Pancreas (tissue), 10 donors: ENCODE measurements at regions not wholly inside any gene's neighbourhood (a gene's known extent, or its start where the extent isn't known, plus 50 kb on each side); places are given as distances from the start of the nearest gene placed in this dataset.

Experiments
- ATAC-seq, 4 donors: fragments of 200-7000 bp; cut with Tn5 transposase; one replicate each; pipeline versions ENCODE4 v1.8.0 to v1.9.1; 2020; ENCODE audit warnings: mild to moderate bottlenecking in 4 of 4, moderate library complexity in 4 of 4
- DNase-seq, 6 donors: peaks; one replicate each; pipeline ENCODE4 v3.0.0-alpha.2; 2020
- FAIRE-seq: peaks from 2 replicates; lab custom pipeline; 2012; peaks lifted over from hg19 to GRCh38; lab: Jason Lieb, UNC
- H3K27ac ChIP-seq, 4 donors: fragments of 200-600 bp; sonication (generic); 1 replicate in 3 of 4; 2 replicates in 1 of 4; pipeline versions ENCODE4 v1.5.0 to v1.8.0; 2020
- H3K27me3 ChIP-seq, 4 donors: fragments of 200-600 bp; one replicate each; pipeline ENCODE4 v1.8.0; 2021
- H3K36me3 ChIP-seq, 3 donors: fragments of 200-600 bp; sonication (generic) in 1 of 3; one replicate each; pipeline versions ENCODE4 v1.5.0 to v1.8.0; 2020 to 2021
- H3K4me1 ChIP-seq, 3 donors: fragments of 200-600 bp; one replicate each; pipeline ENCODE4 v1.8.0; 2021
- H3K4me3 ChIP-seq, 4 donors: fragments of 200-600 bp; sonication (generic) in 2 of 4; one replicate each; pipeline versions ENCODE4 v1.5.0 to v1.8.0; 2020 to 2021
- H3K9me3 ChIP-seq, 4 donors: fragments of 200-600 bp; one replicate each; pipeline ENCODE4 v1.8.0; 2021
- WGBS, 2 donors: extraction: QIAGEN DNeasy Blood & Tissue Kit; methylation state at CpG; one replicate each; pipeline ENCODE4 v1.1.7; 2013; 5-methylcytosine and 5-hydroxymethylcytosine counted together
- intact Hi-C, 3 donors: fragments of 100-400 bp; cut with DNase I; formaldehyde crosslinking; loops; one replicate each; pipeline versions ENCODE4 v1.11.1 to v1.14.2; 2022
- TF ChIP-seq, protein P1 (sequence below), 4 donors: fragments of 200-600 bp; sonication (generic) in 3 of 4; IDR thresholded peaks; one replicate each; pipeline versions ENCODE4 v1.5.0 to v1.8.0; 2021; ENCODE audit warnings: antibody characterized with exemption in 4 of 4
- donor health status: healthy with polysubstance abuse.
- donor health status: DM: no; HTN: no; CAD: no; lungs with moderate emphysema.
- donor health status: DM: no; HTN: no; CAD: no.
- donor health status: control.
- donor health status: control.
- donor health status: Bipolar disorder and iron deficiency.
- donor health status: DM: yes; HTN: yes; CAD: no.
- donor health status: DM: no; HTN: no; CAD: no.
- donor health status: DM: no; HTN: no; CAD: no.
- donor health status: DM: yes; HTN: yes; CAD: no.

DNA sequence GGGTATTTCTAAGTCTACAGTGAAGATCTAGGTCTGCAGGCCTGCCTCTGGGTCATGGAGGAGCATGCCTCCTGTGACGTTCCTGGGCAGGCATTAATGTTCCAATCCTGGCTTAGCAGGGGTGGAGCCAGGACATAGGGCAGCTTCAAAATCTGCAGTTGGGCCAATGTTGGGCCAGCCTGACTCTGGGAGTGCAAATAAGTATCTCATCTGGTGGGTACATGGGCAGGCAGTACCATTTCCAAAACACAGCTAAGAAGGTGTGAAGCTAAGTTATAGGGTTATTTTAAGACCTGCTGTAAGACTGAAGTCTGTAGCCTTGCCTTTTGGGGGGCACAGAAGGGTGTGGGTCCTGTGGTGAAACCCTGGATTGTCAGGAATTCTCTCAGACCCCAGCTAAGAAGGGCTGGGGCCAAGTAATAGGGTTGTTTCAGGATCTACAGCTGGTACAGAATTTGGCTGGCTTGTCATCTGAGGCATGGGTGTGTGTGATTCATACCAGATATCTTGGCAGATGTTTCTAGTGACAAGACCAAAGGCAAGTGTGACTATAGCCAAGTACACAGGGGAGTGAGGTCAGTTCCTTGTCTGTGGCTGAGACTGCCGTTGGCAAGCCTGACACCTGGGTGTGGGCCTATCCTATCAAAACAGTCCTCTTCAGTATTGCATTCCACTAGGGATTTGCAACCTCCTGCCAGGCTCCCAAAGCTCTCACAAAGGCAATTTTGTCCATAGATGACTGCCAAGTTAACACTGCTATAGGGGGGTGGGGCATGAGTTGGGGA is 468.7 kb upstream of the B3GALT2 start:
- TF ChIP-seq, protein P1, sequence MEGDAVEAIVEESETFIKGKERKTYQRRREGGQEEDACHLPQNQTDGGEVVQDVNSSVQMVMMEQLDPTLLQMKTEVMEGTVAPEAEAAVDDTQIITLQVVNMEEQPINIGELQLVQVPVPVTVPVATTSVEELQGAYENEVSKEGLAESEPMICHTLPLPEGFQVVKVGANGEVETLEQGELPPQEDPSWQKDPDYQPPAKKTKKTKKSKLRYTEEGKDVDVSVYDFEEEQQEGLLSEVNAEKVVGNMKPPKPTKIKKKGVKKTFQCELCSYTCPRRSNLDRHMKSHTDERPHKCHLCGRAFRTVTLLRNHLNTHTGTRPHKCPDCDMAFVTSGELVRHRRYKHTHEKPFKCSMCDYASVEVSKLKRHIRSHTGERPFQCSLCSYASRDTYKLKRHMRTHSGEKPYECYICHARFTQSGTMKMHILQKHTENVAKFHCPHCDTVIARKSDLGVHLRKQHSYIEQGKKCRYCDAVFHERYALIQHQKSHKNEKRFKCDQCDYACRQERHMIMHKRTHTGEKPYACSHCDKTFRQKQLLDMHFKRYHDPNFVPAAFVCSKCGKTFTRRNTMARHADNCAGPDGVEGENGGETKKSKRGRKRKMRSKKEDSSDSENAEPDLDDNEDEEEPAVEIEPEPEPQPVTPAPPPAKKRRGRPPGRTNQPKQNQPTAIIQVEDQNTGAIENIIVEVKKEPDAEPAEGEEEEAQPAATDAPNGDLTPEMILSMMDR (IDR thresholded peaks at IDR 0.05) = no peak
- WGBS, 2 donors = 64 to 83% methylated on average over 2 of the region's 2 CpGs
- Histone ChIP-seq H3K36me3 (no peaks in the 10 kb centered on the region), H3K27ac (no peak overlapping the region), H3K9me3 (no peaks in the 10 kb centered on the region), H3K4me1 (no peaks in the 10 kb centered on the region), H3K4me3 (no peak overlapping the region), H3K27me3 (no peaks in the 10 kb centered on the region)
- ATAC-seq (no peak), FAIRE-seq (no peak), DNase-seq (no peak)
- intact Hi-C loops = no loop called here

DNA sequence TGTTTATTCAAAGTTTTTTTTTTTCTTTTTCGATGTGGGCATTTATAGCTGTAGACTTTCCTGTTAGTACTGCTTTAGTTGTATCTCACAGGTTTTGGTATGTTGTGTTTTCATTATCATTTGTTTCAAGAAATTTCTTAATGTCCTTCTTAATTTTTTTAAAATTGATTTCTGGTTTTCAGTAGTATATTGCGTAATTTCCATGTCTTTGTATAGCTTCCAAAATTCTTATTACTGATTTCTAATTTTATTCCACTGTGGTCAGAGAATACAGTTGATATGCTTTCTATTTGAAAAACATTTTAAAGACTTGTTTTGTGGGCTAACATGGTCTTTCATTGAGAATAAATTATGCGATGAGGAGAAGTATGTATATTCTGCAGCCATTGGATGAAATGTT is 463.2 kb upstream of the B3GALT2 start:
- no peaks in the 10 kb centered on the region for H3K27me3 ChIP-seq
- no peak for FAIRE-seq
- no peak overlapping the region for H3K27ac ChIP-seq
- no peak for ATAC-seq
- H3K9me3 ChIP-seq = no peaks in the 10 kb centered on the region
- 73 to 94% methylated on average over 3 of the region's 3 CpGs for WGBS, 2 donors
- no peak overlapping the region for H3K4me3 ChIP-seq
- intact Hi-C loops = no loop called here
- TF ChIP-seq, protein P1 (IDR thresholded peaks at IDR 0.05) = no peak
- no peak for DNase-seq
- no peaks in the 10 kb centered on the region for H3K4me1 ChIP-seq
- H3K36me3 ChIP-seq = no peaks in the 10 kb centered on the region

DNA sequence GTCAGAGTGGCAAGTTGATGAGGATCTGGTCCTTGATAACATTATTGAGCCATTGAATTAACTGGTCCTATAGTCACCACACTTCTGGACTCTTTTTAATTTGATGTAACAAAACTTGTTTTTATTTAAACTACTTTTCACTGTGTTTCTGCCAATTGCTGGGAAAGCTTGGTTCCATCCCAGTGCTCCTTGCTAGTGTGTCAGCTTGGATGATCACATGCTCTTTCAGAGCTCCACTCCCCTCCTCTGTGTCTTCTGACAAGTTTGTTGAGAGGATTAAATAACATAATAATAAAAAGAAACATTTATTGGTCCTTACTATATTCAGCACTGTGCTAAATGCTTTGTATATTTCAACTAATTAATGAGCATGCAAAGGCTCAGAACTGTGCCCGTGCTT is 448.5 kb upstream of the B3GALT2 start:
- Histone ChIP-seq H3K4me1 (no peaks in the 10 kb centered on the region), H3K4me3 (no peak overlapping the region), H3K36me3 (no peaks in the 10 kb centered on the region), H3K9me3 (no peaks in the 10 kb centered on the region), H3K27me3 (no peaks in the 10 kb centered on the region), H3K27ac (no peak overlapping the region)
- DNase-seq (no peak), ATAC-seq (no peak), FAIRE-seq (no peak)
- 83 to 91% methylated on average over 1 of the region's 1 CpG for WGBS, 2 donors
- TF ChIP-seq, protein P1 (IDR thresholded peaks at IDR 0.05) = no peak
- intact Hi-C loops = no loop called here

DNA sequence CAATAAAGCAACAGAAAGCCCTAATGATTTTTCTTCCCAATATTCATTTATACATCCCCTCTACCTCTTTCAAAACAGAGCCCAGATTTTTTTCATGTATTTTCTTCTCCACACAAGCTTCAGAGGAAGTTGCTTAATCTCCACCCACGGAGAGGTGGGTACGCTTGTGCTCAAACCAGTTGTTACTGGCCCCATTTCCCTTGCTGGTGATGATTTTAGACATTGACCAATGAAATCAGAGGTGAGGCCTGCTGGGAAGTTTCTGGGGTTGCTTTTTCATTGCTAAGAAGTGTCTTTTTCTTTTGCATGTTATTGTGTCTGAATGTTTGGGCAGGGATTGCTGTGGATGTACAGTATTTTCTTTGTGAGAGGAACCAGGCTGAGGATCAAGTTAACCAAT is 448.1 kb upstream of the B3GALT2 start:
- no peaks in the 10 kb centered on the region for H3K36me3 ChIP-seq
- TF ChIP-seq, protein P1 (IDR thresholded peaks at IDR 0.05) = no peak
- H3K4me3 ChIP-seq = no peak overlapping the region
- H3K4me1 ChIP-seq = no peaks in the 10 kb centered on the region
- no peak for ATAC-seq
- no peak for DNase-seq
- no peak for FAIRE-seq
- WGBS, 2 donors = 71 to 72% methylated on average over 2 of the region's 2 CpGs
- intact Hi-C loops = no loop called here
- H3K9me3 ChIP-seq = no peaks in the 10 kb centered on the region
- H3K27me3 ChIP-seq = no peaks in the 10 kb centered on the region
- H3K27ac ChIP-seq = no peak overlapping the region

DNA sequence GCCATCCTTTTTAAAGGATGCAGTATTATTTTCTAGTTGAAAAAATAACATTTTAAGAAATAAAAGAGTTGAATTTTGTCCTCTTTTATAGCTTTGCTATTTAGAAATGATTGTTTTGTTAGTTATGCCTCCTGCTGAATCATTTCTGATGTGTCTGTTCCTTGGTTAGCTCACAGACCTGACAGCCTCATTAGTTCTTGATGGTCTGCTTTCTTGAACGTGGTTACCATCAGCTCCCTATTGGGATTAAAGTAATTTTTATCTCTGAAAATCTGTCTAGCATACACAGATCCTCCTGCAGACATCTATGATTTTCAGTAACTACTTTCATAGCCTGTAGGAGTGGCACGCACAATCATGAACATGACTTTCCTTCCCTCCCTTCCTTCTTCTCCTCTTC is 447.6 kb upstream of the B3GALT2 start:
- Histone ChIP-seq H3K4me3 (no peak overlapping the region), H3K4me1 (no peaks in the 10 kb centered on the region), H3K27me3 (no peaks in the 10 kb centered on the region), H3K36me3 (no peaks in the 10 kb centered on the region), H3K27ac (no peak overlapping the region), H3K9me3 (no peaks in the 10 kb centered on the region)
- ATAC-seq = no peak
- FAIRE-seq = no peak
- no peak for DNase-seq
- TF ChIP-seq, protein P1 (IDR thresholded peaks at IDR 0.05) = no peak
- 38 to 65% methylated on average over 2 of the region's 2 CpGs for WGBS, 2 donors
- intact Hi-C loops = no loop called here
